H9 (cell line): ENCODE measurements at regions not wholly inside any gene's neighbourhood (a gene's known extent, or its start where the extent isn't known, plus 50 kb on each side); places are given as distances from the start of the nearest gene placed in this dataset.

Source experiments
- DNase-seq: peaks from one replicate; pipeline ENCODE4 v3.0.0-alpha.2; 2017
- H2AFZ ChIP-seq: one replicate; pipeline ENCODE4 v1.6.1; 2013; ENCODE audit warnings: mild to moderate bottlenecking, low read length, control low read depth, moderate library complexity
- H2AK5ac ChIP-seq: 2 replicates; pipeline ENCODE4 v1.6.1; 2013; ENCODE audit warnings: low read length, control low read depth, mixed read lengths; ENCODE audit not compliant: insufficient read length
- H2BK120ac ChIP-seq: one replicate; pipeline ENCODE4 v1.6.1; 2013; ENCODE audit warnings: low read depth, mild to moderate bottlenecking, low read length, control low read depth, inconsistent platforms; ENCODE audit not compliant: poor library complexity, severe bottlenecking
- H2BK12ac ChIP-seq: 2 replicates; pipeline ENCODE4 v1.6.1; 2013; ENCODE audit warnings: low read length, control low read depth, mixed read lengths, low read depth; ENCODE audit not compliant: insufficient read length
- H2BK15ac ChIP-seq: 2 replicates; pipeline ENCODE4 v1.6.1; 2013; ENCODE audit warnings: low read depth, low read length, control low read depth
- H2BK20ac ChIP-seq: one replicate; pipeline ENCODE4 v1.6.1; 2013; ENCODE audit warnings: low read depth, mild to moderate bottlenecking, low read length, control low read depth, inconsistent platforms; ENCODE audit not compliant: poor library complexity, severe bottlenecking
- H2BK5ac ChIP-seq: 2 replicates; pipeline ENCODE4 v1.6.1; 2013; ENCODE audit warnings: low read length, control low read depth, mixed read lengths; ENCODE audit not compliant: insufficient read length
- H3K14ac ChIP-seq: 2 replicates; pipeline ENCODE4 v1.6.1; 2013; ENCODE audit warnings: low read length, control low read depth; ENCODE audit not compliant: insufficient read depth
- H3K18ac ChIP-seq: 2 replicates; pipeline ENCODE4 v1.6.1; 2013; ENCODE audit warnings: low read depth, mild to moderate bottlenecking, mixed read lengths, low read length, control low read depth; ENCODE audit not compliant: insufficient read length
- H3K23ac ChIP-seq: 2 replicates; pipeline ENCODE4 v1.6.1; 2013; ENCODE audit warnings: low read length, control low read depth, mixed read lengths, low read depth; ENCODE audit not compliant: insufficient read length
- H3K23me2 ChIP-seq: 2 replicates; pipeline ENCODE4 v1.6.1; 2013; ENCODE audit warnings: low read depth, mild to moderate bottlenecking, mixed read lengths, low read length, control low read depth; ENCODE audit not compliant: insufficient read length, poor library complexity, severe bottlenecking
- H3K27ac ChIP-seq: 2 replicates; pipeline ENCODE4 v1.5.1; 2013; ENCODE audit warnings: low read length, control low read depth, mixed read lengths, low read depth; ENCODE audit not compliant: insufficient read length
- H3K27me3 ChIP-seq: 2 replicates; pipeline ENCODE4 v1.6.1; 2013; ENCODE audit warnings: low read length, control low read depth, inconsistent platforms; ENCODE audit not compliant: insufficient read depth
- H3K4ac ChIP-seq: 2 replicates; pipeline ENCODE4 v1.6.1; 2013; ENCODE audit warnings: low read depth, mild to moderate bottlenecking, control low read depth, inconsistent platforms, low read length, moderate library complexity
- H3K4me1 ChIP-seq: 2 replicates; pipeline ENCODE4 v1.6.1; 2013; ENCODE audit warnings: low read length, control low read depth, inconsistent platforms; ENCODE audit not compliant: insufficient read depth
- H3K4me2 ChIP-seq: 2 replicates; pipeline ENCODE4 v1.6.1; 2013; ENCODE audit warnings: low read length, control low read depth, mixed read lengths; ENCODE audit not compliant: insufficient read length, insufficient read depth
- H3K56ac ChIP-seq: 2 replicates; pipeline ENCODE4 v1.6.1; 2013; ENCODE audit warnings: low read depth, mild to moderate bottlenecking, mixed read lengths, low read length, control low read depth; ENCODE audit not compliant: insufficient read length
- H3K79me1 ChIP-seq: 2 replicates; pipeline ENCODE4 v1.6.1; 2013; ENCODE audit warnings: low read depth, mild to moderate bottlenecking, moderate library complexity, low read length, control low read depth, inconsistent platforms; ENCODE audit not compliant: insufficient read depth, poor library complexity, severe bottlenecking
- H3K79me2 ChIP-seq: 2 replicates; pipeline ENCODE4 v1.6.1; 2013; ENCODE audit warnings: low read length, control low read depth, inconsistent platforms; ENCODE audit not compliant: insufficient read depth
- H3K9ac ChIP-seq: 2 replicates; pipeline ENCODE4 v1.6.1; 2013; ENCODE audit warnings: low read length, control low read depth, mixed read lengths; ENCODE audit not compliant: insufficient read length; ENCODE audit errors: extremely low read depth
- H3K9me3 ChIP-seq: one replicate; pipeline ENCODE4 v1.6.1; 2013; ENCODE audit warnings: low read depth, low read length, inconsistent platforms; ENCODE audit not compliant: control insufficient read depth
- H3T11ph ChIP-seq: one replicate; pipeline ENCODE4 v1.6.1; 2013; ENCODE audit warnings: mild to moderate bottlenecking, low read length, control low read depth, inconsistent platforms
- H4K20me1 ChIP-seq: one replicate; pipeline ENCODE4 v1.6.1; 2013; ENCODE audit not compliant: control insufficient read depth, insufficient read length, insufficient read depth
- H4K5ac ChIP-seq: 2 replicates; pipeline ENCODE4 v1.6.1; 2013; ENCODE audit warnings: low read depth, mild to moderate bottlenecking, mixed read lengths, low read length, control low read depth; ENCODE audit not compliant: insufficient read length
- H4K8ac ChIP-seq: replicated peaks from 2 replicates; pipeline ENCODE4 v1.6.1; 2013; ENCODE audit warnings: low read length, control low read depth, mixed read lengths, low read depth; ENCODE audit not compliant: insufficient read length
- H4K91ac ChIP-seq: 2 replicates; pipeline ENCODE4 v1.6.1; 2013; ENCODE audit warnings: low read depth, mild to moderate bottlenecking, moderate library complexity, mixed read lengths, low read length, control low read depth; ENCODE audit not compliant: insufficient read length
- H3K27ac Mint-ChIP-seq, 3 experiments: 2 replicates in 2 of 3; 3 replicates in 1 of 3; pipeline ENCODE4 v1.8.0; 2020 to 2021; ENCODE audit warnings: mixed read lengths in 3 of 3, mild to moderate bottlenecking in 1 of 3, moderate library complexity in 1 of 3
- H3K27me3 Mint-ChIP-seq: 2 replicates; pipeline ENCODE4 v1.8.0; 2021; ENCODE audit warnings: low read depth, mild to moderate bottlenecking, moderate library complexity, mixed read lengths
- H3K36me3 Mint-ChIP-seq, 3 experiments: 2 replicates in 2 of 3; 3 replicates in 1 of 3; pipeline ENCODE4 v1.8.0; 2020 to 2021; ENCODE audit warnings: low read depth in 3 of 3, mixed read lengths in 3 of 3; ENCODE audit not compliant: insufficient read depth in 1 of 3
- H3K4me1 Mint-ChIP-seq, 2 experiments: 2 replicates each; pipeline ENCODE4 v1.8.0; 2020; ENCODE audit warnings: mixed read lengths in 2 of 2
- H3K4me3 Mint-ChIP-seq, 2 experiments: 2 replicates in 1 of 2; 3 replicates in 1 of 2; pipeline ENCODE4 v1.8.0; 2020 to 2021; ENCODE audit warnings: mild to moderate bottlenecking in 2 of 2, mixed read lengths in 2 of 2, moderate library complexity in 1 of 2
- H3K9me3 Mint-ChIP-seq, 2 experiments: 2 replicates in 1 of 2; 3 replicates in 1 of 2; pipeline ENCODE4 v1.8.0; 2020; ENCODE audit warnings: mild to moderate bottlenecking in 2 of 2, mixed read lengths in 2 of 2, moderate library complexity in 1 of 2
- WGBS: extraction: QIAGEN DNeasy Blood & Tissue Kit; methylation state at CpG from one replicate; pipeline ENCODE4 v1.1.7; 2013; ENCODE audit warnings: missing lambda C conversion rate, low lambda C conversion rate, mixed read lengths; ENCODE audit not compliant: insufficient read length; ENCODE audit errors: extremely low coverage; 5-methylcytosine and 5-hydroxymethylcytosine counted together
- TF ChIP-seq, protein P1 (sequence below): fragments of 200-600 bp; sonication (generic); conservative IDR thresholded peaks from 3 replicates; pipeline ENCODE4 v1.8.0; 2021; ENCODE audit warnings: antibody characterized with exemption, mild to moderate bottlenecking

DNA sequence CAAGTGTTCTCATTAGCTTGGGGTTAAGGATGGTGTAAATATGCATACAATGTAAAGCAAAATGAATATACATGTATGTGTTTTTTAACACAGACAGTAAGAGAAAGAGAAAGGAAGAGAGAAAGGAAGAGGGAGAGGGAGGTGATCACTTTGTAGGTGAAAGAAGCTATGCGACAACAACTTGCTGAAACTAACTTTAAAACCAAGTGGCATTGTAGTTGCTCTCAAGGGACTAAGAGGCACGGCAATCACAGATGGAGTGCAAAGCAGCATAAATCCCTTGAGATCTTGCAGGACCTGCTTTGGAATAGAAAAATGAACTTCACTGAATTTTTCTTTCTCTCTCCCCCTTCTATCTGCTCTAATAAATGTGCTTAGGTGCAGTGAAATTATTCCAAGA lies 1665.0 kb upstream of the TENM3 start:
- Histone ChIP-seq H2BK5ac (no peak overlapping the region), H4K20me1 (no peaks in the 10 kb centered on the region), H3K23ac (no peak overlapping the region), H3T11ph (no peak overlapping the region), H3K4ac (no peak overlapping the region), H4K8ac (no peak overlapping the region), H3K56ac (no peak overlapping the region), H3K18ac (no peak overlapping the region), H3K4me2 (no peak overlapping the region), H4K91ac (no peak overlapping the region), H3K9me3 (no peaks in the 10 kb centered on the region), H2AK5ac (no peak overlapping the region), H3K14ac (no peak overlapping the region), H3K79me1 (no peaks in the 10 kb centered on the region), H2BK20ac (no peak overlapping the region), H2BK120ac (no peak overlapping the region), H4K5ac (no peak overlapping the region), H3K79me2 (no peaks in the 10 kb centered on the region), H3K23me2 (no peaks in the 10 kb centered on the region), H3K4me1 (peaks cover 2% of the 10 kb centered on the region; the same call in 1 of the 2 replicates), H3K27ac (no peak overlapping the region), H3K27me3 (no peaks in the 10 kb centered on the region), H2BK15ac (no peak overlapping the region), H3K9ac (no peak overlapping the region), H2BK12ac (no peak overlapping the region), H2AFZ (no peak overlapping the region)
- H3K27ac Mint-ChIP-seq, result no peak overlapping the region
- H3K27me3 Mint-ChIP-seq, result no peaks in the 10 kb centered on the region
- H3K9me3 Mint-ChIP-seq, result no peaks in the 10 kb centered on the region
- no peaks in the 10 kb centered on the region for H3K4me1 Mint-ChIP-seq
- no CpG with 5 or more reads among the region's 2 CpGs for WGBS
- no peak for DNase-seq
- H3K4me3 Mint-ChIP-seq, result no peak overlapping the region
- H3K36me3 Mint-ChIP-seq, result no peaks in the 10 kb centered on the region
- TF ChIP-seq, protein P1, sequence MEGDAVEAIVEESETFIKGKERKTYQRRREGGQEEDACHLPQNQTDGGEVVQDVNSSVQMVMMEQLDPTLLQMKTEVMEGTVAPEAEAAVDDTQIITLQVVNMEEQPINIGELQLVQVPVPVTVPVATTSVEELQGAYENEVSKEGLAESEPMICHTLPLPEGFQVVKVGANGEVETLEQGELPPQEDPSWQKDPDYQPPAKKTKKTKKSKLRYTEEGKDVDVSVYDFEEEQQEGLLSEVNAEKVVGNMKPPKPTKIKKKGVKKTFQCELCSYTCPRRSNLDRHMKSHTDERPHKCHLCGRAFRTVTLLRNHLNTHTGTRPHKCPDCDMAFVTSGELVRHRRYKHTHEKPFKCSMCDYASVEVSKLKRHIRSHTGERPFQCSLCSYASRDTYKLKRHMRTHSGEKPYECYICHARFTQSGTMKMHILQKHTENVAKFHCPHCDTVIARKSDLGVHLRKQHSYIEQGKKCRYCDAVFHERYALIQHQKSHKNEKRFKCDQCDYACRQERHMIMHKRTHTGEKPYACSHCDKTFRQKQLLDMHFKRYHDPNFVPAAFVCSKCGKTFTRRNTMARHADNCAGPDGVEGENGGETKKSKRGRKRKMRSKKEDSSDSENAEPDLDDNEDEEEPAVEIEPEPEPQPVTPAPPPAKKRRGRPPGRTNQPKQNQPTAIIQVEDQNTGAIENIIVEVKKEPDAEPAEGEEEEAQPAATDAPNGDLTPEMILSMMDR, result no peak
